GM23338 (cell line): ENCODE measurements at regions not wholly inside any gene's neighbourhood (a gene's known extent, or its start where the extent isn't known, plus 50 kb on each side); places are given as distances from the start of the nearest gene placed in this dataset.
A peak's percentile ranks its signal among the peaks of the same experiment; 100 is the strongest.

Experiments used
- ATAC-seq: fragments of 200-7000 bp; cut with Tn5 transposase; 3 replicates; pipeline ENCODE4 v1.9.1; 2020
- DNase-seq: peaks from one replicate; pipeline ENCODE4 v3.0.0-alpha.2; 2015; ENCODE audit warnings: low spot score
- H2AFZ ChIP-seq: fragments of 200-600 bp; sonication (generic); 2 replicates; pipeline ENCODE4 v1.8.0; 2016; ENCODE audit warnings: antibody characterized with exemption, mild to moderate bottlenecking, moderate library complexity
- H3F3A ChIP-seq: fragments of 200-600 bp; sonication (generic); replicated peaks from 2 replicates; pipeline ENCODE4 v1.8.0; 2017; ENCODE audit warnings: antibody characterized with exemption, mixed run types, low read depth
- H3K27ac ChIP-seq: fragments of 200-600 bp; sonication (generic); 2 replicates; pipeline ENCODE4 v1.6.1; 2016; ENCODE audit warnings: low read depth
- H3K27me3 ChIP-seq: fragments of 200-600 bp; sonication (generic); 2 replicates; pipeline ENCODE4 v1.8.0; 2016; ENCODE audit warnings: mild to moderate bottlenecking, mixed run types, moderate library complexity; ENCODE audit not compliant: insufficient read depth
- H3K36me3 ChIP-seq: fragments of 200-600 bp; sonication (generic); 2 replicates; pipeline ENCODE4 v1.8.0; 2016; ENCODE audit warnings: mild to moderate bottlenecking; ENCODE audit not compliant: insufficient read depth
- H3K4me1 ChIP-seq: fragments of 200-600 bp; sonication (generic); 2 replicates; pipeline ENCODE4 v1.8.0; 2016; ENCODE audit warnings: mild to moderate bottlenecking, moderate library complexity; ENCODE audit not compliant: insufficient read depth
- H3K4me2 ChIP-seq: fragments of 200-600 bp; sonication (generic); 2 replicates; pipeline ENCODE4 v1.7.1; 2017; ENCODE audit warnings: mixed run types
- H3K4me3 ChIP-seq: fragments of 200-600 bp; sonication (generic); 2 replicates; pipeline ENCODE4 v1.6.1; 2016; ENCODE audit warnings: mixed run types
- H3K79me2 ChIP-seq: fragments of 200-600 bp; sonication (generic); replicated peaks from 2 replicates; pipeline ENCODE4 v1.8.0; 2017; ENCODE audit warnings: mild to moderate bottlenecking; ENCODE audit not compliant: insufficient read depth
- H3K9me2 ChIP-seq: fragments of 200-600 bp; sonication (generic); 2 replicates; pipeline ENCODE4 v1.8.0; 2017; ENCODE audit not compliant: insufficient read depth
- H4K20me1 ChIP-seq: fragments of 200-600 bp; sonication (generic); replicated peaks from 2 replicates; pipeline ENCODE4 v1.8.0; 2017; ENCODE audit warnings: mild to moderate bottlenecking; ENCODE audit not compliant: insufficient read depth
- H3K27ac Mint-ChIP-seq: 2 replicates; pipeline ENCODE4 v1.8.0; 2020; ENCODE audit warnings: inconsistent platforms, mild to moderate bottlenecking, moderate library complexity, mixed read lengths
- H3K27me3 Mint-ChIP-seq: 3 replicates; pipeline ENCODE4 v1.8.0; 2022; ENCODE audit warnings: low read depth, mild to moderate bottlenecking, moderate library complexity, mixed read lengths, inconsistent platforms; ENCODE audit not compliant: insufficient read depth, poor library complexity
- H3K36me3 Mint-ChIP-seq: 3 replicates; pipeline ENCODE4 v1.8.0; 2021; ENCODE audit warnings: low read depth, mild to moderate bottlenecking, inconsistent platforms, moderate library complexity, mixed read lengths
- H3K4me1 Mint-ChIP-seq: 3 replicates; pipeline ENCODE4 v1.8.0; 2020; ENCODE audit warnings: mild to moderate bottlenecking, inconsistent platforms, mixed read lengths
- H3K4me3 Mint-ChIP-seq: 3 replicates; pipeline ENCODE4 v1.8.0; 2021; ENCODE audit warnings: moderate library complexity, mild to moderate bottlenecking, inconsistent platforms, mixed read lengths
- H3K9me3 Mint-ChIP-seq: 3 replicates; pipeline ENCODE4 v1.8.0; 2020; ENCODE audit warnings: moderate library complexity, mild to moderate bottlenecking, inconsistent platforms, mixed read lengths
- CREB1 ChIP-seq: fragments of 250-450 bp; sonication (Bioruptor Pico); IDR thresholded peaks from 2 replicates; pipeline ENCODE4 v1.5.0; 2020; ENCODE audit warnings: low read depth, mild to moderate bottlenecking, moderate library complexity
- CTCF ChIP-seq, 2 experiments: fragments of 200-600 bp in 1 of 2; sonication (generic) in 1 of 2; conservative IDR thresholded peaks; 2 replicates each; pipeline versions ENCODE4 v1.5.1 to v1.6.1; 2016 to 2017; ENCODE audit warnings: antibody characterized with exemption in 2 of 2, low read depth in 2 of 2, mild to moderate bottlenecking in 2 of 2, moderate library complexity in 1 of 2
- ETS1 ChIP-seq: IDR thresholded peaks from 2 replicates; pipeline ENCODE4 v1.6.1; 2016; ENCODE audit warnings: antibody characterized with exemption
- EZH2phosphoT487 ChIP-seq: fragments of 200-600 bp; sonication (generic); IDR thresholded peaks from one replicate; pipeline ENCODE4 v1.8.1; 2018; ENCODE audit warnings: antibody characterized with exemption; ENCODE audit not compliant: unreplicated experiment
- JUNB ChIP-seq: IDR thresholded peaks from one replicate; pipeline ENCODE4 v1.6.1; 2016; ENCODE audit warnings: antibody characterized with exemption; ENCODE audit not compliant: unreplicated experiment
- NANOG ChIP-seq: IDR thresholded peaks from 2 replicates; pipeline ENCODE4 v1.6.1; 2016; ENCODE audit warnings: antibody characterized with exemption, borderline replicate concordance
- POLR2AphosphoS5 ChIP-seq: IDR thresholded peaks from 2 replicates; pipeline ENCODE4 v1.6.1; 2016; ENCODE audit warnings: antibody characterized with exemption, low read depth
- STAT1 ChIP-seq: IDR thresholded peaks from one replicate; pipeline ENCODE4 v1.6.1; 2016; ENCODE audit warnings: antibody characterized with exemption; ENCODE audit not compliant: unreplicated experiment
- ZNF114 ChIP-seq: fragments of 250-450 bp; sonication (Bioruptor Pico); IDR thresholded peaks from 2 replicates; pipeline ENCODE4 v1.5.0; 2020; ENCODE audit warnings: mild to moderate bottlenecking, moderate library complexity
- ZNF331 ChIP-seq: fragments of 250-450 bp; sonication (Bioruptor Pico); IDR thresholded peaks from 2 replicates; pipeline ENCODE4 v1.5.0; 2020; ENCODE audit warnings: low read depth, mild to moderate bottlenecking, moderate library complexity
- ZNF462 ChIP-seq: fragments of 250-450 bp; sonication (Bioruptor Pico); IDR thresholded peaks from 2 replicates; pipeline ENCODE4 v1.5.0; 2020; ENCODE audit warnings: mild to moderate bottlenecking, moderate library complexity
- TF ChIP-seq, protein P1 (sequence below): IDR thresholded peaks from one replicate; pipeline ENCODE4 v1.6.1; 2018; ENCODE audit warnings: antibody characterized with exemption; ENCODE audit not compliant: unreplicated experiment

- TF ChIP-seq ETS1, result no peak
- no peak for TF ChIP-seq STAT1
- TF ChIP-seq POLR2AphosphoS5, result no peak
These were observed 819.2 kb downstream of the RAPGEF2 start (continued) for GRCh38 chr4:159922119-159922518.

GRCh38 chr4:159925770-159926169 is 822.9 kb downstream of the RAPGEF2 start:
- H3K9me3 Mint-ChIP-seq, result peaks cover 52% of the 10 kb centered on the region
- DNase-seq (peak; percentile 12), ATAC-seq (no peak)
- H3K79me2 ChIP-seq, result no peaks in the 10 kb centered on the region
- no peak overlapping the region for H2AFZ ChIP-seq
- no peak overlapping the region for H3K4me2 ChIP-seq
- no peaks in the 10 kb centered on the region for H4K20me1 ChIP-seq
- H3K4me1 Mint-ChIP-seq, result no peaks in the 10 kb centered on the region
- peaks cover 2% of the 10 kb centered on the region for H3K27me3 Mint-ChIP-seq
- H3F3A ChIP-seq, result no peaks in the 10 kb centered on the region
- peaks cover 41% of the 10 kb centered on the region for H3K36me3 Mint-ChIP-seq
- no peak overlapping the region for H3K4me3 ChIP-seq
- no peaks in the 10 kb centered on the region for H3K4me1 ChIP-seq
- no peak overlapping the region for H3K27ac ChIP-seq
- peaks cover 11% of the 10 kb centered on the region; the same call in 1 of the 2 replicates for H3K36me3 ChIP-seq
- H3K9me2 ChIP-seq, result no peaks in the 10 kb centered on the region
- H3K27me3 ChIP-seq, result no peaks in the 10 kb centered on the region
- H3K27ac Mint-ChIP-seq, result no peak overlapping the region
- no peak overlapping the region for H3K4me3 Mint-ChIP-seq
- TF ChIP-seq STAT1 (no peak), JUNB (no peak), NANOG (no peak), ZNF331 (CRISPR knock-in tag) (no peak), CTCF (conservative IDR thresholded peaks at IDR 0.05; ENCODE audit: low read depth in 2 of 2) (no peak), ZNF114 (CRISPR knock-in tag) (no peak), CREB1 (CRISPR knock-in tag) (no peak), EZH2phosphoT487 (no peak), ZNF462 (CRISPR knock-in tag) (no peak), POLR2AphosphoS5 (no peak), ETS1 (no peak)
- TF ChIP-seq, protein P1, sequence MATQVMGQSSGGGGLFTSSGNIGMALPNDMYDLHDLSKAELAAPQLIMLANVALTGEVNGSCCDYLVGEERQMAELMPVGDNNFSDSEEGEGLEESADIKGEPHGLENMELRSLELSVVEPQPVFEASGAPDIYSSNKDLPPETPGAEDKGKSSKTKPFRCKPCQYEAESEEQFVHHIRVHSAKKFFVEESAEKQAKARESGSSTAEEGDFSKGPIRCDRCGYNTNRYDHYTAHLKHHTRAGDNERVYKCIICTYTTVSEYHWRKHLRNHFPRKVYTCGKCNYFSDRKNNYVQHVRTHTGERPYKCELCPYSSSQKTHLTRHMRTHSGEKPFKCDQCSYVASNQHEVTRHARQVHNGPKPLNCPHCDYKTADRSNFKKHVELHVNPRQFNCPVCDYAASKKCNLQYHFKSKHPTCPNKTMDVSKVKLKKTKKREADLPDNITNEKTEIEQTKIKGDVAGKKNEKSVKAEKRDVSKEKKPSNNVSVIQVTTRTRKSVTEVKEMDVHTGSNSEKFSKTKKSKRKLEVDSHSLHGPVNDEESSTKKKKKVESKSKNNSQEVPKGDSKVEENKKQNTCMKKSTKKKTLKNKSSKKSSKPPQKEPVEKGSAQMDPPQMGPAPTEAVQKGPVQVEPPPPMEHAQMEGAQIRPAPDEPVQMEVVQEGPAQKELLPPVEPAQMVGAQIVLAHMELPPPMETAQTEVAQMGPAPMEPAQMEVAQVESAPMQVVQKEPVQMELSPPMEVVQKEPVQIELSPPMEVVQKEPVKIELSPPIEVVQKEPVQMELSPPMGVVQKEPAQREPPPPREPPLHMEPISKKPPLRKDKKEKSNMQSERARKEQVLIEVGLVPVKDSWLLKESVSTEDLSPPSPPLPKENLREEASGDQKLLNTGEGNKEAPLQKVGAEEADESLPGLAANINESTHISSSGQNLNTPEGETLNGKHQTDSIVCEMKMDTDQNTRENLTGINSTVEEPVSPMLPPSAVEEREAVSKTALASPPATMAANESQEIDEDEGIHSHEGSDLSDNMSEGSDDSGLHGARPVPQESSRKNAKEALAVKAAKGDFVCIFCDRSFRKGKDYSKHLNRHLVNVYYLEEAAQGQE, result no peak
